Stimulated activated naive CD8-positive, alpha-beta T cell treated with anti-CD3 and anti-CD28 coated beads, Interleukin-15, amount 100 ng/mL, for 72 hours (primary cell): ENCODE measurements at regions not wholly inside any gene's neighbourhood (a gene's known extent, or its start where the extent isn't known, plus 50 kb on each side); places are given as distances from the start of the nearest gene placed in this dataset.

Source experiments
- ATAC-seq: fragments of 150-1000 bp; cut with Tn5 transposase; 2 replicates; pipeline ENCODE4 v1.10.0; 2021; ENCODE audit warnings: mild to moderate bottlenecking, moderate library complexity
- DNase-seq, 2 donors: peaks; one replicate each; pipeline ENCODE4 v3.0.0; 2021 to 2022
- H3K27ac Mint-ChIP-seq, 2 donors: one replicate each; pipeline ENCODE4 v1.8.0; 2022; ENCODE audit warnings: mild to moderate bottlenecking in 2 of 2, mixed read lengths in 2 of 2, moderate library complexity in 2 of 2
- H3K27me3 Mint-ChIP-seq: one replicate; pipeline ENCODE4 v1.8.0; 2022; ENCODE audit warnings: mixed read lengths
- H3K4me1 Mint-ChIP-seq: one replicate; pipeline ENCODE4 v1.8.0; 2022; ENCODE audit warnings: mild to moderate bottlenecking, mixed read lengths
- H3K4me3 Mint-ChIP-seq, 2 donors: one replicate each; pipeline ENCODE4 v1.8.0; 2022; ENCODE audit warnings: mild to moderate bottlenecking in 2 of 2, mixed read lengths in 2 of 2, moderate library complexity in 1 of 2
- H3K9me3 Mint-ChIP-seq, 2 donors: one replicate each; pipeline ENCODE4 v1.8.0; 2022; ENCODE audit warnings: mixed read lengths in 2 of 2

DNA sequence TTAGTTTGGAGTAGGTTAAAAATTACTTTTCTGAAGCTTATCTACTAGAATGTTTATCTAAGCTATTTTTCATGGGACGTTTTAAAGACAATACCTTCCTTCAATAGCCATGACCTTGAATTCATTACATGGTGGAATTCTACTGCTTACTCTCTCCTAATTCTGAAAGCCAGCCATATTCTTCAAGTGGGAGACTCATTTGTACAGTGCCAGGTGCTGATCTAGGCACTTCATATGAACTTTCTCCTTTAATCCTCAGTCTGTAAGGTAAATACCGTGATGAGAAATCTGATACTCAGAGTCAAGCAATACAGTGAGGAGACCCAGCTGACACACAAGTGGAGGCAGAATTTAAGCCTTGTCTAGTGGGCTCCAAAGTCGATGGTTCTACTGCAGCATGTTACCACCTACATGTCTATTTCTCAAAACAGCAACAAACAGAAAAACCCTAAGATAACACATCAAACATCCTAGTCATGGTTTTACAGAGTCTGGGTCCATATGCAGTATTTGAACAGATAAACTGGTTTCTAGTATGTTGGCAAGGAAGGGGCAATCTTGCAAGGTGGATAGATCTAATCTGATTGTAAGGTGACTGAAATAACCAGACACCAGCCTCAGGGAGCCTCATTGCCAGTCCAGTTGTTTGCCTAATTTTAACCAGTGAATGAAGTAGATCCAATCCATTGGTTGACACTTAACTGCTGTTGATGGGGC, 243.7 kb downstream of the PIK3R1 start:
- DNase-seq, result no peak
- ATAC-seq, result no peak
- Mint-ChIP-seq H3K4me1 (peaks cover 16% of the 10 kb centered on the region), H3K4me3 (no peak overlapping the region), H3K27ac (no peak overlapping the region), H3K9me3 (no peaks in the 10 kb centered on the region), H3K27me3 (no peaks in the 10 kb centered on the region)

DNA sequence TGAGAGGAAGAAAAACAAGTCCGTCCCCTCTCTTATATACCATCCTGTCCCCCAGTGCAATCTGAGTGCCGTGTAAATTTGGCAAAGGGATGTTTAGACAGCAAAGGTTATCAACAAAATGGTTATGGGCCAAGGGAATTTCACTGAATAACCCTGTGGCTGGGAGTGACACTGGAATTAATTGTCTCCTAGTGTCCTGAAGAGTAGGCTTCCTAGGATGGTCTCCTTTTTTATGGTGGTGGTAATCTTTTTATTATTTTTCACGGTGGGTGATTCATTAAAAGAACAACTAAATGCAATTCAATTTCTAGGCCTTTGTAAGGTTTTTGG, 244.2 kb downstream of the PIK3R1 start:
- Mint-ChIP-seq H3K27ac (no peak overlapping the region), H3K27me3 (no peaks in the 10 kb centered on the region), H3K4me3 (no peak overlapping the region), H3K4me1 (peaks cover 16% of the 10 kb centered on the region), H3K9me3 (no peaks in the 10 kb centered on the region)
- DNase-seq (no peak), ATAC-seq (no peak)

DNA sequence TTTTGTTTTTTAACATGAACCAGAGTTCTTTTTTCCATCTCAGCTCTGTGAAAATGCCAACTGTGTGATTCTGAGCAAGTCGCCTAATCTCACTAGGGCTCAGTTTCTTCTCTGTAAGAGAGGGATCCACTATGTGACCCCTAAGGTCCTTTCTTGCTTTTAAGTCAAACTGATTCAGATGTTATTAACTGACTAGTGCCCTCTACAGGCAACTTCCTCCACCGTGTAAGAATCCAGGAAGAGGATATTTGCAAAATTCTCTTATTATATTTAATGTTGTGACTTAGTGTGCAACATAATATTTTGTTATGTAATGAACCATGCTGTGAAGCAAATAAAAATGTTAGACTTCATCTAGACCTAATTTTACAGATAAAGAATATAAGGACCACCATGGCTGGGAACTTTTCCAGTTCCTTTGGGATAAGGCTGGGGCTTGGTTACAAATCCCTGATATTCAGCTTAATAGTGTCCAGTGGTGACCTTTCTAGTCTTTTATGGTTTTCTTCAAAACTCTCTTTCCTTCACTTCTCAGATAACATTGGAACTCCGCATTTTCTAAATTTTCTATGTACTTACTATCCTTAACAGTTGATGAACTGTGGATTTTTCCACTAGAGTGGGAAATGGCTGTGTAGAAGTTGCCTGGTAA, 244.7 kb downstream of the PIK3R1 start:
- Mint-ChIP-seq H3K27ac (no peak overlapping the region), H3K27me3 (no peaks in the 10 kb centered on the region), H3K4me3 (no peak overlapping the region), H3K4me1 (peaks cover 16% of the 10 kb centered on the region), H3K9me3 (no peaks in the 10 kb centered on the region)
- no peak for ATAC-seq
- peak; percentile 33 to 38 for DNase-seq

DNA sequence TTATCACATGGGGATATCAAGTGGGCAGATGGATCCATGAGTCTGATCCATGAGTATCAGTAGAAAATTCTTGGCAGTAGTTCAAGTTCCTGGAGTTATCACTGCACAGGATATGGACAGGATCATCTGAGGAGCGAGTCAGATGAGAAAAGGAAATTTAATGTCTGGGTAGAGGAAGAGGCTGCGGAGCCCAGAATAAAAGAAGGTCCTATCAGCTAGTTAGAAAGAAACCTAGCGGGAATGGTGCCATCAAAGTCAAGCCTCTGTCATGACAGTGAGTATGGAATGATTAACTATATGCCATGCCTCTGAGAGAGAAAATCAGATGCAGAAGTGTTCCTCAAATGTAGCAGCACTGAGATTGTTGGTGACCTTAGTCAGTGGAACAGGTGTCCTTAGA, 248.1 kb downstream of the PIK3R1 start:
- Mint-ChIP-seq H3K9me3 (no peaks in the 10 kb centered on the region), H3K27me3 (peaks cover 10% of the 10 kb centered on the region), H3K4me1 (peaks cover 6% of the 10 kb centered on the region), H3K27ac (no peak overlapping the region), H3K4me3 (no peak overlapping the region)
- ATAC-seq (no peak), DNase-seq (no peak)

DNA sequence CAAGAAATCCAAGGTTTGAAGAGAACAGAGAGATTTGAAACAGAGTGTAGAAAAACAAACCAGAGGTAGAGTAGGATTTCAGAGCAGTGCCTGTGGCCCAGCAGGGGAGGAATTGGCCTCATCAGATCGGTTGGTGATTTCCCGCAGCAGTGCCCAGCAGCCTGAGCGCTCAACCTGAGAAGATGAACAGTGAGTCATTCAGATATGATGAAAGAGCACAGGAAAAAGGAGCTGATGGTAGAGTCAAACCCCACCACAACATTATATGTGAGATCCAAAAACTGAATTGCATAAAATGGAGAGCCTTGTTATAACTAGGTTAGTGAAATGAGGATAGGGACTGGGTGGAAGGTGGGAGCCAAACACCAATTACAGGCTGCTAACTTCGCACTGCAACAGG, 248.9 kb downstream of the PIK3R1 start:
- H3K27ac Mint-ChIP-seq, result no peak overlapping the region
- ATAC-seq (peak; percentile 95), DNase-seq (peak; percentile 66 to 83)
- H3K4me3 Mint-ChIP-seq, result no peak overlapping the region
- H3K9me3 Mint-ChIP-seq, result no peaks in the 10 kb centered on the region
- no peaks in the 10 kb centered on the region for H3K4me1 Mint-ChIP-seq
- peaks cover 10% of the 10 kb centered on the region for H3K27me3 Mint-ChIP-seq

DNA sequence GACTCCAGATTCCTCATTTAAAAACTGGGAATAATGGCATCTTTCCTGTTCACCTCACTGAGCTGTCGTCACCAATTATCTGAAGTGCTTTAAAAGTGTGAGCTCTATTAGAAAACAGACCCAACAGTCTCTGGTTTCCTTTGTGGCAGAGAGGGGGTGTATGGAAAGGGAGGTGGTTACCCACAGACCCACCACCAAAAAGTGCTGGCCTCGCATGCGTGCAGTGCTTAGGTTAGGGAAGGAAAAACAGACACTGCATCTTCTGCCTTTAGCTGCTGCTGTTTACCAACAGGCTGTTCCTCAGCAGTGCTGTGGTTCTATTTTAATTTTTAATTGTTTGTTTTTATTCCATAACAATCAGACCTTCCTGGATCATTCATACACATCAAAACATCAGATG, 249.6 kb downstream of the PIK3R1 start:
- ATAC-seq, result peak; percentile 85
- no peak overlapping the region for H3K27ac Mint-ChIP-seq
- H3K4me1 Mint-ChIP-seq, result no peaks in the 10 kb centered on the region
- H3K4me3 Mint-ChIP-seq, result no peak overlapping the region
- peak; percentile 66 to 82 for DNase-seq
- H3K9me3 Mint-ChIP-seq, result no peaks in the 10 kb centered on the region
- peaks cover 14% of the 10 kb centered on the region for H3K27me3 Mint-ChIP-seq

DNA sequence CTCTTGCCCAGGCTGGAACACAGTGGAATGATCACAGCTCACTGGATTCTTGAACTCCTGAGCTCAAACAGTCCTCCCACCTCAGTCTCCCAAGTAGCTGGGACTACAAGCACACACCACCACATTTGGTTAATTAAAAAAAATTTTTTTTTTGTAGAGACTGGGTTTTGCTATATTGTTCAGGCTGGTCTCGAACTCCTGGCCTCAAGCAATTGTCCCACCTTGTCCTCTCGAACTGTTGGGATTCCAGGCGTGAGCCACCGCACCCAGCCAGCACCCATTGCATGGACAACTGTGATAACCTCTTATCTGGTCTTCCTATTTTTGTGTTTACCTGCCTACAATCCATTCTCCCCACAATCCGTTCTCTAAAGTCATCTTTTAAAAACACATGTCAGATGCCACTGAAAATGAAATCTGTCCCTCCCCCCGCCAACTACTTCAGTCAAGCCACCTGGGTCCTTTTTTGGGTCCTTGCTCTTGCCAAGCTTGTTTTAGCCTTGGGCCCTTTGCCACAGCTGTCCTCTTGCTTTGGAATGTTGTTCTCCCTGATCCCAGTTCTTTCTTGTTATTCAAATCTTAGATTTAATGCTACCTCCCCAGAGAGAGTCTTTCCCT, 250.5 kb downstream of the PIK3R1 start:
- ATAC-seq, result no peak
- Mint-ChIP-seq H3K4me1 (no peaks in the 10 kb centered on the region), H3K4me3 (no peak overlapping the region), H3K27ac (no peak overlapping the region), H3K27me3 (peaks cover 21% of the 10 kb centered on the region), H3K9me3 (no peaks in the 10 kb centered on the region)
- no peak for DNase-seq

DNA sequence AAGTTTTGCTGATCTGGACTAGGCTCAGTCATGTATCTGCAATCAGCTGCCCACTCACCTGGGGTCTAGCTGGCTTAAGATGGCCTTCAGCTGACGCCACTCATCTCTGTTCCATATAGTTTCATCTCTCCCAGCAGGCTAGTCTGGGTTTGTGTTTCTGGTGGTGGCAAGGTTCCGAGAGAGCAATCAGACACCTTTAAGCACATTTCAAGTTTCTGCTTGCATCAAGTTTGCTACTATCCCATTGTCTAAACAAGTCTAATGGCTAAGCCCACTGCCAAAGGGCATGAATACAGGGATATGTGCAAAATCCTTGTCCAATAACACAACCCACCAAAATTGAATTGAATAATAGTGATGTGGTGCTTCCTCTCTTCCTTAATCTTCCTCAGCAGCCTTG, 251.7 kb downstream of the PIK3R1 start:
- no peaks in the 10 kb centered on the region for H3K9me3 Mint-ChIP-seq
- peaks cover 27% of the 10 kb centered on the region for H3K27me3 Mint-ChIP-seq
- H3K4me3 Mint-ChIP-seq, result no peak overlapping the region
- H3K4me1 Mint-ChIP-seq, result no peaks in the 10 kb centered on the region
- no peak for ATAC-seq
- DNase-seq, result no peak
- no peak overlapping the region for H3K27ac Mint-ChIP-seq

DNA sequence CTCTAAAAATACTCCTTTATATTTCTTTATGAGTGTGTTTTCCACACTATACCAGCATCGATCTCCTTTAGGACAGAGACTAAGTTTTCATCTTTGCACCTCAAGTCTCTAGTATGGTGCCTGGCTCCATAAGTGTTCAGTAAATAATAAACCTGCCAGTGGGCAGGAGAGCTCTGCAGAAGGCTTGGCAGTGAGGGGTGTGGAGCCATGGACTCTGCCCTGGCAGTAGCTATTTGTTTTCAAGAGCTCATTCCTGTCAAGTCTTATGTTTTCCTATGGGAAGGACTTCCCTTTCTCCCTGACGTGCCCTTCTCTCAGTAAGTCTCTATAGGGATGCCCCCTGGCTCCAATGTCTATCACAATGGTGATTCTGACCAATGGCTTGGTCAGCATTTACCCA, 252.2 kb downstream of the PIK3R1 start:
- Mint-ChIP-seq H3K4me1 (no peaks in the 10 kb centered on the region), H3K27ac (no peak overlapping the region), H3K27me3 (peaks cover 27% of the 10 kb centered on the region), H3K9me3 (no peaks in the 10 kb centered on the region), H3K4me3 (no peak overlapping the region)
- DNase-seq (no peak), ATAC-seq (no peak)

DNA sequence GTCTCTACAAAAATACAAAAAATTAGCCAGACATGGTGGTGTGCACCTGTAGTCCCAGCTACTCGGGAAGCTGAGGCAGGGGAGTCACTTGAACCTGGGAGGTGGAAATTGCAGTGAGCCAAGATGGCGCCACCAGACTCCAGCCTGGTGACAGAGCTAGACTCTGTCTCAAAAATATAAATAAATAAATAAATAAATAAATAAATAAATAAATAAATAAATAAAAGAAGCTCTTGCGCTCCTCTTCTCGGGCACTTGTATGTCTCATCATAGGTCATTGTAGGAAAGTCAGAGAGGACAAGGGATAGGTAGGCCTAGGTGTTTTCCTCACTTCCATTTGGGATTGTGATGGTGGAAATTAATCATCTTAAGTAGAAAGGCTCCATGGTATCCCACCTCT, 252.8 kb downstream of the PIK3R1 start:
- Mint-ChIP-seq H3K27ac (no peak overlapping the region), H3K27me3 (peaks cover 27% of the 10 kb centered on the region), H3K4me3 (no peak overlapping the region), H3K4me1 (no peaks in the 10 kb centered on the region), H3K9me3 (no peaks in the 10 kb centered on the region)
- no peak for DNase-seq
- no peak for ATAC-seq

DNA sequence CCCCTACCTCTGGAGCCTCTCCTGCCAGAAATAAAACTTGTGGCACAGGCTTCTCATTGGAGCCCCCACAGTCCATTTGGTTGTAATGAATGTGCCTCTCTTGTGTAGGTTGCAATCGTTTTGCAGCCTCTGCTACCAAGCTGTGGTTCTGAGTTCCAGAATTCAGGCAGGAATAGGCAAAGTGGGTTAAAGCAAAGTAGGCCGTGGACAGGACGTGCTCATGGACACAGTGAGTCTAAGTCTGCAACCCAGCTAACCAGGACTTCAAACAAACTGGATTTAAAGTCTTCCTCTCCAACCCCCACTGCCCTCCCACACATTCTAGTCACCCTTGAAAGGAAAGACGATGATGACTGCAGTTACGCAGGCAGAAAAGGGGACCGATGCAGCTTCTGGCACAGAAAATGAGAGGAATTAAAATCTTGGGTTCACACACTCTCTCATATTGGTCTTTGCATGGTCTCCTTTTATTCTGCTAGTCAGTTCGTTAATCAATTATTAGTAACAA, 260.0 kb downstream of the PIK3R1 start:
- DNase-seq, result no peak
- no peak overlapping the region for H3K4me3 Mint-ChIP-seq
- H3K9me3 Mint-ChIP-seq, result no peaks in the 10 kb centered on the region
- H3K27me3 Mint-ChIP-seq, result peaks cover 14% of the 10 kb centered on the region
- ATAC-seq, result no peak
- H3K4me1 Mint-ChIP-seq, result no peaks in the 10 kb centered on the region
- H3K27ac Mint-ChIP-seq, result no peak overlapping the region

DNA sequence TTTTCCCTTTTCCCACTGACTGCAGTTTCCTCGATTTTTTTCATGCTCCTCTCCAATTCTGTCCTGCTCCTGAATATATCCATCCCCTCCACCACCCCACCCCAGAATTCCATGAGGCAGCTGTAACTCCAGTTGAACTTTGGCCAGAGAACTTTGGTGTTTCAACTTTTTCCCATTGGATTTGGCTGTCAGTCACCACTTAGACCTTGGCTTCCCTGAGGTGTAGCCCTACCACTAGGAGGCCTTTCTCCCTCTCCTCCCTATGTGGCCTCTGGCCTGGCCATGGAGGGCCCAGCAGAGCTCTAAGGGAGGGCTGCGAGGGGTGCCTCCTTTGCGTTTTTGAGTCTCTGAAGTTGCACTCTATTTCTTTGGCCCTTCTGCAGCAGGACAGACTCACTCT, 261.3 kb downstream of the PIK3R1 start:
- Mint-ChIP-seq H3K27me3 (peaks cover 5% of the 10 kb centered on the region), H3K27ac (no peak overlapping the region), H3K9me3 (no peaks in the 10 kb centered on the region), H3K4me1 (no peaks in the 10 kb centered on the region), H3K4me3 (no peak overlapping the region)
- ATAC-seq (no peak), DNase-seq (no peak)

DNA sequence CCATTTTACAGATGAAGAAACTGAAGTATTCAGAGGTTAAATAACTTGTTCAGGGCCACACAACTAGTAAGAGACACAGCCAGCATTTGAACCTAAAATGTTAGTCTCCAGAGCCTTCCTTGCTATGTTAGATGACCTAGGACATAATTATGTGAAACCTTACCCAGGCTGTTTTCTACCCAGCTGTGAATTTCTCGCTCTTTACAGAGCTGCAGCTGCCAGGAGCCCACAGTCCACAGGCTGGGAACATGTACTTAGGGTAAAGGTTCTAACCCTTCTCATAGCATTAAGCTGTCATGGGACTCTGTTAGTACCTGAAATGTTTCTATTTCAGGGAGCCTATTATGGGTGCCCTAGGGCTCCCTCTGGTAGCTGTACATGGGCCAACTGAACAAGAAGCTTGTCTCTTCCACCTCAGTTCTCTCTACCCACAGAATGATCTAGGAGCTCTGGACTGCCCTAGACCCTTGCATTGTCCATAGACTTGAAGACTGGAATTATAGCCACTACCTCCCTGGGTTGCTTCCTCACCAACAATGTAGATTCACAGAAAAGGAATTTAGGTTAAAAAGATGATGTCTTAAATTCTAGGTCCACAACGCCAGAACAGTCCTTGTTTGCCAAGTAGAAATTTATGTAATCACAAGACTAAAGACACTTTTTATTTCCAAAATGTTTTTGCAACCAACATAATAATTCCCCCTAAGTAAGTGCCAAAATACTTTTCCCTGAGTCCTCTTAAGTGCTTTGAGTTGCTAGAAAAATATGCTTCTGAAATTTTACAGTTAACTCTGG, 262.9 kb downstream of the PIK3R1 start:
- Mint-ChIP-seq H3K4me1 (no peaks in the 10 kb centered on the region), H3K27ac (peak overlapping the region in 1 of 2 donors; percentile 6), H3K4me3 (no peak overlapping the region), H3K27me3 (peaks cover 13% of the 10 kb centered on the region), H3K9me3 (no peaks in the 10 kb centered on the region)
- DNase-seq, result no peak
- no peak for ATAC-seq

DNA sequence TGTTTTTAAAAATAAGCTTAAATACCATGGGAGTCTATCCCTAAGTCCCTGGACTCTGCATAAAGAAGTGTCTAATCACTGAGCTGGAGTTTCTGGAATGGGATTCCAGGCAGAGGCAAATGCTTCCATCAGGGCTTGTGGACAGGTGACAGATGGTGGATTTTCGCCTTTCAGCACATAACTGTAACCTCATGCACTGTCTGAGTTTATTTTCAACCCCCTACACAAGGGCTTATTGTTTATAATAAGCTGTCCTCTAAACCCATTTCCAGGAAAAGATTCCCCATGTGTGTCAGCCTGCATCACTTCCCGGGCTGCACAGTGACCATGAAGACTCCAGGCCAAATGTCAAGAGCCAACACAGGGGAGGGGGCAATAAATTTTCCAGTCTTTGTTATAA, 264.0 kb downstream of the PIK3R1 start:
- ATAC-seq, result no peak
- no peak for DNase-seq
- Mint-ChIP-seq H3K4me1 (no peaks in the 10 kb centered on the region), H3K27me3 (peaks cover 13% of the 10 kb centered on the region), H3K9me3 (no peaks in the 10 kb centered on the region), H3K27ac (no peak overlapping the region), H3K4me3 (no peak overlapping the region)

DNA sequence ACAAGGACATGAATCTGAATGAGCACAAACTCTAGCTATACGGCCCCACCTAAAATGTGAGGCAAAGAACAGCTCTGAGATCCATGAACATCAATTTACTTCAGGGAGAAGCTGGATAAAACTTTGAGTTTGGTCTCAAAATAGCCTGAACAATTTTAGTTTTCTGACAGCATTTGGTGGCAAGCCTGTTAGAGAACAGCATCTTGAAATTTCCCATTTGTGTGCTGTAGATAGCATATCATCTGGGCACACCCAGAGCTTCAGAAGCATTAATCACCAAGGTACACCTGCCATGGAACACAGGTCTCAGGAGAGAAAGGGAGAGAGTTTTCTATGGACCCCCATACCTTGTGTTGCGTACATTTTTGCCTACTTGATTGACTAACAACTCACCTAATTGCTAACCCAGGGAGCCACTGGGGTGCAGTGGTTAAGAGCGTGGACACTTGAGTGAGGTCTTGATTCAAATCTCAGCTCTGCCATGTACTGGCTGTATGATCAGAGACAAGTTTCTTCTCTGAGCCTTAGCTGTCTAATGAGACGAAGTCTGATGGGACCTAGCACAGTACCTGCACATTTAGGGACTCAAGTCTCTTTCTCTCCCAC, 264.9 kb downstream of the PIK3R1 start:
- Mint-ChIP-seq H3K9me3 (no peaks in the 10 kb centered on the region), H3K27ac (no peak overlapping the region), H3K4me1 (no peaks in the 10 kb centered on the region), H3K27me3 (peaks cover 11% of the 10 kb centered on the region), H3K4me3 (no peak overlapping the region)
- DNase-seq (no peak), ATAC-seq (no peak)
